Large intestine (tissue), 3 donors: ENCODE measurements at regions not wholly inside any gene's neighbourhood (a gene's known extent, or its start where the extent isn't known, plus 50 kb on each side); places are given as distances from the start of the nearest gene placed in this dataset.

ENCODE experiments used
- DNase-seq, 2 donors: peaks; one replicate each; pipeline versions ENCODE4 v3.0.0 to v3.0.0-alpha.2; 2013
- H3K27ac ChIP-seq: one replicate; pipeline ENCODE4 v1.5.1; 2013; ENCODE audit warnings: low read length
- H3K27me3 ChIP-seq: 2 replicates; pipeline ENCODE4 v1.6.1; 2013; ENCODE audit warnings: low read length; ENCODE audit not compliant: control insufficient read depth, insufficient read depth
- H3K36me3 ChIP-seq: 2 replicates; pipeline ENCODE4 v1.6.1; 2013; ENCODE audit warnings: low read length; ENCODE audit not compliant: control insufficient read depth, insufficient read depth
- H3K4me1 ChIP-seq: one replicate; pipeline ENCODE4 v1.6.1; 2013; ENCODE audit warnings: low read length; ENCODE audit not compliant: control insufficient read depth, insufficient read depth
- H3K4me3 ChIP-seq: one replicate; pipeline ENCODE4 v1.5.1; 2013; ENCODE audit warnings: low read length
- H3K9me3 ChIP-seq: one replicate; pipeline ENCODE4 v1.6.1; 2013; ENCODE audit warnings: mild to moderate bottlenecking, low read depth, low read length, moderate library complexity; ENCODE audit not compliant: control insufficient read depth
- WGBS: methylation state at CpG from one replicate; pipeline ENCODE4 v1.1.5; 2013; ENCODE audit warnings: low lambda C conversion rate; ENCODE audit not compliant: insufficient coverage; 5-methylcytosine and 5-hydroxymethylcytosine counted together

DNA sequence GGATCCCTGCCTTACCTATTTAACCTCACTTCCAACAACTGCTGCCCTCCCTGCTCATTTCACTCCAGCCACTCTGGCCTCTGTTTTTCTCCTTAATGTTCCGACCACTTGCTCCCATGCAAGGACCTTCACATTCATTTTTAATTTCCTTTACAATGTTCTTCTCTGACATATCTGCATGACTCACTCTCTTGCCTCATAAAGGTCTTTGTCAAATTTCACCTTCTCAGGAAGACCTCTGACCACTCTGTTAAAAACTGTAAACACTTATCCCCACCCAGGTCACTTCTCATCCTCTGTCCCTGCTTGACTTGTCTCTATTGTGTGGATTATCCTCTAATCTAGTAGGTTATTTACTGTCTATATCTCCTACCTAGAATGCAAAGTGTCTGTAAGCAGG is 751.2 kb downstream of the BRINP1 start:
- no peak overlapping the region for H3K4me3 ChIP-seq
- no peak for DNase-seq
- H3K9me3 ChIP-seq, result no peaks in the 10 kb centered on the region
- no peaks in the 10 kb centered on the region for H3K36me3 ChIP-seq
- 89% methylated on average over 1 of the region's 1 CpG for WGBS
- no peaks in the 10 kb centered on the region for H3K4me1 ChIP-seq
- no peak overlapping the region for H3K27ac ChIP-seq
- no peaks in the 10 kb centered on the region for H3K27me3 ChIP-seq

- Histone ChIP-seq H3K27me3 (no peaks in the 10 kb centered on the region), H3K4me1 (no peaks in the 10 kb centered on the region), H3K9me3 (no peaks in the 10 kb centered on the region), H3K36me3 (no peaks in the 10 kb centered on the region), H3K4me3 (no peak overlapping the region), H3K27ac (no peak overlapping the region)
- no peak for DNase-seq
- WGBS, result no CpG with 5 or more reads among the region's 2 CpGs
These were observed 750.4 kb downstream of the BRINP1 start for GRCh38 chr9:118618849-118619248.

- DNase-seq, result no peak
- no peaks in the 10 kb centered on the region for H3K27me3 ChIP-seq
- H3K36me3 ChIP-seq, result no peaks in the 10 kb centered on the region
- H3K4me1 ChIP-seq, result no peaks in the 10 kb centered on the region
- no peak overlapping the region for H3K4me3 ChIP-seq
- H3K27ac ChIP-seq, result no peak overlapping the region
- WGBS, result 90% methylated on average over 2 of the region's 3 CpGs
- no peaks in the 10 kb centered on the region for H3K9me3 ChIP-seq
These were observed 744.6 kb downstream of the BRINP1 start for GRCh38 chr9:118624608-118625007.

- Histone ChIP-seq H3K27me3 (no peaks in the 10 kb centered on the region), H3K4me1 (no peaks in the 10 kb centered on the region), H3K4me3 (no peak overlapping the region), H3K36me3 (no peaks in the 10 kb centered on the region), H3K27ac (no peak overlapping the region), H3K9me3 (no peaks in the 10 kb centered on the region)
- WGBS, result no CpG with 5 or more reads among the region's 2 CpGs
- no peak for DNase-seq
These were observed 739.2 kb downstream of the BRINP1 start for GRCh38 chr9:118630079-118630478.

DNA sequence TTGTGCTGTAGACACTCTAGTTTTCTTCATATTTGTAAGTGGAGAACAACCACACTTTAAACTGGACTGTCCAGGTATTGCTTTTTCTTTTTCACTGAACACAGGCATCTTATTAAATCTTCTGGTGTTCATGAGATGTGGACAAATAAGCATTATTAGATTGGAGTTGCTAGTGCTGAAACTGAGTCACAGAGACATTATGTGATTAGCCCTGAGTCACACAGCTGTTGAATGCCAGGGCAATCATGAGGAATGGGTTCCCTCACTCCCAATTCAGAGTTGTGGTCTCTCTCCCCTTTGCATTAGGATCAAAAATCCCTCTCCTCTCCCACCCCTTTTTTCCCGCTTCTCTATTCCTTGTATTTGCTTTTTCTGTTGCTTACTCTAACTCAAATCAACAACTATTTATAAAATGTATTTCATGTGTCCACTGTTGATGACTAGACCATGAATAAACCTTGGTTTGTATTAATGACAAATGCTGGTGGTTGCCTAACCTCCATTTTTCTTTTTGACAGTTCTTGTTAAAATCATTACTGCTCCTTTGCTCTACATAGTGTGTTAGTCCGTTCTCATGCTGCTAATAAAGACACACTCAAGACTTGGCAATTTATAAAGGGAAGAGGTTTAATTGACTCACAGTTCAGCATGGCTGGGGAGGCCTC is 738.2 kb downstream of the BRINP1 start:
- H3K27me3 ChIP-seq, result no peaks in the 10 kb centered on the region
- DNase-seq, result no peak
- no peaks in the 10 kb centered on the region for H3K9me3 ChIP-seq
- H3K27ac ChIP-seq, result no peak overlapping the region
- 100% methylated on average over 1 of the region's 2 CpGs for WGBS
- H3K36me3 ChIP-seq, result no peaks in the 10 kb centered on the region
- H3K4me3 ChIP-seq, result no peak overlapping the region
- no peaks in the 10 kb centered on the region for H3K4me1 ChIP-seq

- Histone ChIP-seq H3K36me3 (no peaks in the 10 kb centered on the region), H3K4me1 (no peaks in the 10 kb centered on the region), H3K9me3 (no peaks in the 10 kb centered on the region), H3K27me3 (no peaks in the 10 kb centered on the region), H3K27ac (no peak overlapping the region), H3K4me3 (no peak overlapping the region)
- WGBS, result 60% methylated on average over 1 of the region's 4 CpGs
- no peak for DNase-seq
These were observed 737.3 kb downstream of the BRINP1 start for GRCh38 chr9:118631956-118632355.

- no peak overlapping the region for H3K27ac ChIP-seq
- H3K9me3 ChIP-seq, result peaks cover 2% of the 10 kb centered on the region
- H3K4me3 ChIP-seq, result no peak overlapping the region
- H3K4me1 ChIP-seq, result no peaks in the 10 kb centered on the region
- H3K36me3 ChIP-seq, result no peaks in the 10 kb centered on the region
- 40% methylated on average over 1 of the region's 3 CpGs for WGBS
- no peaks in the 10 kb centered on the region for H3K27me3 ChIP-seq
- no peak for DNase-seq
These were observed 733.8 kb downstream of the BRINP1 start for GRCh38 chr9:118635416-118635815.

DNA sequence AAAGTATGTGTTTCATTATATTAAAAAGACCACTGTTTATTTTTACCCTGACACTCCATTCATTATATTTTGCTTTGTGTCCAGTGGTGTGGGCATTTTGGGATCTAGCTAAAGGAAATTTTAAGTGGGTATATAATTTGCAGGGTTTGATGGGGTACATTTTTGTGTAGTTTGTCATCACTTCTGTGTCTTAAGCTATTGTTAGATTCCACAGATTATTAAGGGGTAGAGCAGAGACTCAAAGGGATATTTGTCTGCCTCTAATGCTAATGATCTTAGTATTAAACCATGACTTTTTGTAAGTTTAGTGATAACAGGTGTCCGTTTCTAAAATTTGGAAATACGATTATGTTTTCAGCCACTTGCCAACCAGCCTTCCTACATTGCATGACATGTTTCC is 731.6 kb downstream of the BRINP1 start:
- WGBS, result no CpG with 5 or more reads among the region's 2 CpGs
- Histone ChIP-seq H3K27ac (no peak overlapping the region), H3K36me3 (no peaks in the 10 kb centered on the region), H3K4me1 (no peaks in the 10 kb centered on the region), H3K4me3 (no peak overlapping the region), H3K27me3 (no peaks in the 10 kb centered on the region), H3K9me3 (peaks cover 2% of the 10 kb centered on the region)
- no peak for DNase-seq

DNA sequence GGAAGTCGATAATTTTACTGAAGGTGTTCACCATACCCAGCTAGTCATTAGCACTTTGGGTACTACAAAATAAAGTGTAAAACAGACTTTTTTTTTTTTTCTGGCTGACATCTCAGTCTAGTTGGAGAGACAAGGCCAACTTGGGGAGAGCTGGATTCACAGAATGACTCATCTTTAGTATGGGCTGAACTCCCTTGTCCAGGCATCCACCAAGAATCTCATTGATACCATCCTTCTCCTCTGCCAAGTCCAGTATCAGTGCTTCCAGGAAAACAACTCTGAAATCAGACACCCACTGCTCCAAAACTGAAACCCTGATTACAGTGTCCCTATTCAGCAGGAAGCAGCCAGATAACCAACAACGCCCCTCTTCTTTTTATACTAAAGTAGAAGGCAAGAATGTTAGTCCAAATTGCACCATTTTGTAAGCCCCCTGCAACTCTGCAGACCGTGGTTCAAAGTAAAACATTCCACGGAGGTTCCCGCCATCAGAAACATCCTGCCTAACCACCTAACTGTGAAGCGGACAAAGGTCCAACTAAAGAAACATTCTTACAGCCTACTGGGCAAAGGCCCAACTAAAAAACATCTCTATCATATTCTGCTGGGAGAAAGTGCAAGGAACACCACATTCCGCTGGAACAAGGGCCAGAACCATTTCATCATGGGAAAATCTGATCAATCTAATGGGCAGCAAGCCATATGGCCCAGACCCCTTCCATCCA is 728.2 kb downstream of the BRINP1 start:
- no CpG with 5 or more reads among the region's 7 CpGs for WGBS
- peaks cover 7% of the 10 kb centered on the region for H3K9me3 ChIP-seq

DNA sequence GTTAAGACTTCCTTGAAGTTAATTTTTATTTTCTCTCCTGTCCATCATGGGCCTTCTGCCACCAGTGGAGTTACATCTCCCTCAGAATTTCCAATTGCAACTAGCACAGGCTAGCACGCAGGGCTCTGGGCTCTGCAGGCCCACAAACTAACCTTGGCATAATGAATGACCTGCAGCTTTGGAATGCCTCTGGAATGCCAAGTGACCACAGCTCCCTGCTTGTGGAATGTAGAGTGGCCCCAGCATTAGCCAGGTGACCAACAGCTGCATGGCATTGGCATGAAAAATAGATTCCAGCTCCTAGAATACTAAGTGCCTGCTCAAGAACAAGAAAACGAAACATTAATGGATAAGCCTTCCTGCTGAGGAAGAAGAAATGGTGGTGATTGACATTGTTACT is 726.1 kb downstream of the BRINP1 start:
- Histone ChIP-seq H3K27ac (no peak overlapping the region), H3K4me3 (no peak overlapping the region), H3K27me3 (no peaks in the 10 kb centered on the region), H3K9me3 (peaks cover 7% of the 10 kb centered on the region), H3K4me1 (no peaks in the 10 kb centered on the region), H3K36me3 (no peaks in the 10 kb centered on the region)
- DNase-seq, result no peak
- WGBS, result no CpG with 5 or more reads among the region's 2 CpGs

More for the DNA sequence above, 728.2 kb downstream of the BRINP1 start:
- no peak overlapping the region for H3K27ac ChIP-seq
- DNase-seq, result no peak
- H3K27me3 ChIP-seq, result no peaks in the 10 kb centered on the region
- H3K36me3 ChIP-seq, result no peaks in the 10 kb centered on the region
- no peaks in the 10 kb centered on the region for H3K4me1 ChIP-seq
- no peak overlapping the region for H3K4me3 ChIP-seq

- H3K27ac ChIP-seq, result no peak overlapping the region
- no peak overlapping the region for H3K4me3 ChIP-seq
- 100% methylated on average over 1 of the region's 1 CpG for WGBS
- H3K36me3 ChIP-seq, result no peaks in the 10 kb centered on the region
- H3K4me1 ChIP-seq, result no peaks in the 10 kb centered on the region
- DNase-seq, result no peak
- H3K9me3 ChIP-seq, result peaks cover 7% of the 10 kb centered on the region
- H3K27me3 ChIP-seq, result no peaks in the 10 kb centered on the region
These were observed 725.2 kb downstream of the BRINP1 start for GRCh38 chr9:118644066-118644465.
